Lower lobe of right lung (tissue), 2 donors: ENCODE measurements at regions not wholly inside any gene's neighbourhood (a gene's known extent, or its start where the extent isn't known, plus 50 kb on each side); places are given as distances from the start of the nearest gene placed in this dataset.

Source experiments
- ATAC-seq, 2 donors: fragments of 200-7000 bp; cut with Tn5 transposase; one replicate each; pipeline ENCODE4 v1.9.1; 2020 to 2022; ENCODE audit warnings: mild to moderate bottlenecking in 2 of 2, moderate library complexity in 2 of 2
- DNase-seq: peaks from one replicate; pipeline ENCODE4 v3.0.0-alpha.2; 2020
- H3K27ac ChIP-seq: fragments of 200-600 bp; one replicate; pipeline ENCODE4 v1.8.0; 2022
- H3K27me3 ChIP-seq: fragments of 200-600 bp; one replicate; pipeline ENCODE4 v1.8.0; 2022; ENCODE audit warnings: low read depth
- H3K36me3 ChIP-seq: fragments of 200-600 bp; one replicate; pipeline ENCODE4 v1.8.0; 2022; ENCODE audit warnings: mild to moderate bottlenecking
- H3K4me1 ChIP-seq: fragments of 200-600 bp; one replicate; pipeline ENCODE4 v1.8.0; 2022
- H3K4me3 ChIP-seq: fragments of 200-600 bp; one replicate; pipeline ENCODE4 v1.8.0; 2022; ENCODE audit warnings: mild to moderate bottlenecking
- H3K9me3 ChIP-seq: fragments of 200-600 bp; one replicate; pipeline ENCODE4 v1.8.0; 2022
- CTCF ChIP-seq: fragments of 200-600 bp; IDR thresholded peaks from one replicate; pipeline ENCODE4 v1.8.0; 2022; ENCODE audit warnings: antibody characterized with exemption, mild to moderate bottlenecking
- intact Hi-C: fragments of 100-400 bp; cut with DNase I; formaldehyde crosslinking; loops from one replicate; pipeline ENCODE4 v1.11.0; 2022
- donor health status: DM: no; HTN: yes; CAD: no; lungs with severe emphysema.

GRCh38 chr11:10386361-10386760 is 68.7 kb upstream of the AMPD3 start:
- peak overlapping the region; percentile 76 for H3K27ac ChIP-seq
- H3K9me3 ChIP-seq, result no peaks in the 10 kb centered on the region
- DNase-seq, result no peak

GRCh38 chr11:10386861-10387205 is 68.2 kb upstream of the AMPD3 start:
- ATAC-seq (no peak), DNase-seq (no peak)
- no peak for TF ChIP-seq CTCF
- H3K27me3 ChIP-seq, result no peaks in the 10 kb centered on the region
- H3K27ac ChIP-seq, result peak overlapping the region; percentile 76
- intact Hi-C loops, result no loop called here
- no peaks in the 10 kb centered on the region for H3K9me3 ChIP-seq
- no peaks in the 10 kb centered on the region for H3K36me3 ChIP-seq
- H3K4me1 ChIP-seq, result peaks cover 17% of the 10 kb centered on the region
- H3K4me3 ChIP-seq, result no peak overlapping the region

More at GRCh38 chr11:10386361-10386760, 68.7 kb upstream of the AMPD3 start:
- no peak overlapping the region for H3K4me3 ChIP-seq
- H3K36me3 ChIP-seq, result no peaks in the 10 kb centered on the region
- intact Hi-C loops, result no loop called here
- peaks cover 17% of the 10 kb centered on the region for H3K4me1 ChIP-seq
- no peak for TF ChIP-seq CTCF
- no peak for ATAC-seq
- H3K27me3 ChIP-seq, result no peaks in the 10 kb centered on the region

GRCh38 chr11:10387206-10388083 is 67.6 kb upstream of the AMPD3 start:
- Histone ChIP-seq H3K27me3 (no peaks in the 10 kb centered on the region), H3K4me1 (peaks cover 17% of the 10 kb centered on the region), H3K27ac (peak overlapping the region; percentile 76), H3K36me3 (no peaks in the 10 kb centered on the region), H3K9me3 (no peaks in the 10 kb centered on the region), H3K4me3 (no peak overlapping the region)
- intact Hi-C loops, result no loop called here
- peak; percentile 53 to 68 for ATAC-seq
- TF ChIP-seq CTCF, result no peak
- no peak for DNase-seq

- Histone ChIP-seq H3K36me3 (no peaks in the 10 kb centered on the region), H3K27ac (peak overlapping the region; percentile 51), H3K27me3 (no peaks in the 10 kb centered on the region), H3K4me3 (no peak overlapping the region), H3K4me1 (peaks cover 17% of the 10 kb centered on the region), H3K9me3 (no peaks in the 10 kb centered on the region)
- no peak for DNase-seq
- intact Hi-C loops, result no loop called here
- no peak for ATAC-seq
- no peak for TF ChIP-seq CTCF
Observed at GRCh38 chr11:10388101-10388500, 67.0 kb upstream of the AMPD3 start.

GRCh38 chr11:10388574-10388973 is 66.5 kb upstream of the AMPD3 start:
- no peak for ATAC-seq
- no peaks in the 10 kb centered on the region for H3K36me3 ChIP-seq
- intact Hi-C loops, result no loop called here
- H3K9me3 ChIP-seq, result no peaks in the 10 kb centered on the region
- H3K4me1 ChIP-seq, result peaks cover 17% of the 10 kb centered on the region
- H3K27me3 ChIP-seq, result no peaks in the 10 kb centered on the region
- no peak overlapping the region for H3K27ac ChIP-seq
- no peak overlapping the region for H3K4me3 ChIP-seq
- DNase-seq, result no peak
- TF ChIP-seq CTCF, result no peak
